Bone marrow (tissue), 2 donors: ENCODE measurements at regions not wholly inside any gene's neighbourhood (a gene's known extent, or its start where the extent isn't known, plus 50 kb on each side); places are given as distances from the start of the nearest gene placed in this dataset.

Experiments
- DNase-seq, 2 donors: peaks; one replicate each; lab custom pipeline; 2025; lab: John Stamatoyannopoulos, UW

DNA sequence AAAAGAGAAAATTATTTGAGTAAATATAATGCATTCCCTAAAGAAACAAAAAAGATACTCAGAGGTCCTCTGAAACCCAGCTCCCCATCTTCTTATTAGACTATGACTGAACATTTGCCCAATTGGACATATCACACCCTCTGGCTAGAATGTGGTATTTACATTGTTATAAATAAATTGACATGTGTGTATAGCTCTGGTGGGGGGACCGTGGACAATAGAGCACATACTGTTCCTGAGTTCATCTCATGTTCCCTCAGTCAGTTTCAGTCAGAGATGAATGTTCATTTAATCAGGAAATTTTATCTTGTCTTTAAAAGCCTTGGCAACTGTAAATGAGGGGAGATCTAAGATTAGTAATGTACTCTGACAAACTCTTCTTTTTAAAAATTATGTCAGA is 459.3 kb upstream of the ADAMTS5 start:
- DNase-seq: no peak

- DNase-seq: no peak
These were observed 458.7 kb upstream of the ADAMTS5 start for GRCh38 chr21:27425574-27425973.

GRCh38 chr21:27425172-27425571 is 458.3 kb upstream of the ADAMTS5 start:
- no peak for DNase-seq

DNA sequence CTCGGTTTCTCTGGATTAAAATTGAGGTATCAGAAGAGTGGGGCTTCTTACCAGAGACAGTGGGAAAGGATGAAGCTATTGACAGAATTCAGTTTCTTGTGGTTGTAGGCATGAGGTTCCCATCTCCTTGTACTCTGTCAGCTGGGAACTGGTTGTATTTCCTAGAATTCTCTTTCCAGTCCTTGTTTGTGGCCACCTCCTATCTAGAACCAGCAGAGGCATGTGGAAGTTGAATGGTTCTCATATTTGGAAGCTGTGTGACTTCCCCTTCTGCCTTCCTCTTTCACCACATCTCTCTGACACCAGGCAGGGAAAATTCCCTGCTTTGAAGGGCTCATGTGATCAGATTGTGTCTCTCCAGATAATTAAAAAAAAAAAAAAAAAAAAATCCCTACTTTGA is 457.7 kb upstream of the ADAMTS5 start:
- DNase-seq: no peak

- no peak for DNase-seq
These were observed 457.2 kb upstream of the ADAMTS5 start for GRCh38 chr21:27423906-27424595.

DNA sequence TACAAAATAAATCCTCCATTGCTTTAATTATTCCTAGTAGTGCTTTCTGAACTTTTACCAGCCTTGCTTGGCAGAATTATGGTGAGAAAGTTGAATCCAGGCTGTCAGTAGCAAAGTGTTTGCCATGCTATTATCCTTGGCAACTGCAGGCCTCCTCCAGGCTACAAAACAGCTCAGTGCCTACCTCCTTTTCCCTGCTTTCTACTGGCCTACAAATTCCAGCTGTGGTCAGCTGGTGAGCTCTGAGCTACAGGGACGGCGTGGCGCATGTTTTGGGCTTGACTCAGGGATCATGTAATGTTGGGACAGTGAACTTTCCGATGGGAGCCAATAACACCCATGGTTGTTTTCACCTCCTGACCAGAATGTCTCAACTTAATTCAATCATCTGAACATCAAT is 456.1 kb upstream of the ADAMTS5 start:
- DNase-seq: no peak

- DNase-seq: no peak
These were observed 455.5 kb upstream of the ADAMTS5 start for GRCh38 chr21:27422435-27422834.

GRCh38 chr21:27421654-27422053 is 454.8 kb upstream of the ADAMTS5 start:
- DNase-seq: no peak

DNA sequence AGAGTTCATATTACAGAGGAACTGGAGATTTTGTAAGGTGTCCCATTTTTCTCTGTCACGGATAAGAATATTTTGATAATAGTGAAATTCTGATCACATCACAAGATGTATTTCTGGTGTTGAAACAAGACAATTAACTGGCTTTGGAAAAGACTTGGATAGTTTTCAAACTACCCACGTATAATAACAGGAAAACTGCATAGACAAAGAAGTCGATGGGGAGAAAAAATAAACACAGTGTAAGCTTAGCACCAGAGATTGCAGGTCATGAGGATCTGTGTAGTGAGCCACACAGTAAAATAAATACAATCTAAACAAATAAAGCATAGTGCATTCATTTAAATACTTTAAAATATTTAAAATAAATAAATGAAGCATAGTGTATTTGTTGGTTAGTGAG is 452.3 kb upstream of the ADAMTS5 start:
- no peak for DNase-seq

DNA sequence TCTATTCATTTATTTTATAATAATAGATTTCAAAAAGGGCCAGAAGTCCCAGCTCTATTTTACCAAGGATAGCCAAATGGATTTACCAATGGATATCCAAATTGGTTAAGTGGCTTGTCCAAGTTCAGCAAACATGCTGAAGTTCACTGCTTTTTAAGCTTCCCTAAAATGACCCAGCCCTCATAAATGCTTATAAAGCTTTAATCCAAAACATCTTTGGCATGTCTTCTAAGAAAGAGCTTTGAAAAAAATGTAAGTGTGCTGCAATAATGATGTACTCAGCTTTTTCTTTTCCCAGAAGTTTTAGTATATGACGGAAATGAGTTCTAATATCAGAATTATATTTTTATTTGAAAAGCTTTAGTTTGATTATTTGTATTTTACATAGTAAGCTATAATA is 451.5 kb upstream of the ADAMTS5 start:
- DNase-seq: no peak

DNA sequence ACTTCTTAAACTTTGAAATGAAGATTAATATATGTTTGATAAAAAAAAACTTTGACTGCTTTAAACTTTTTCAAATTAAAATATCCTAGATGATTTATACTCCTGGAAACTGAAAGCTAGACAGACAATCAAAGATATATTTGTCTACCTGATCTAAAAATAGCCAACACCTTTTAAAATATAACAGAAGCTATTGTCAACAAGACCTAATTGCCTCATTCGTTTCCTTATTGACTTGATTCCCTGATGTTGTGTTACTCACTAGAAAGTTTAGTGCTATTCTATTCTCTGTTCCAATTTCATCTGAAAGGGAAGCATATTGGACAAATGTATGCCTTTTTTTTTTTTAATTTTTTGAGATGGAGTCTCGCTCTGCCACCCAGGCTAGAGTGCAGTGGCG is 445.6 kb upstream of the ADAMTS5 start:
- DNase-seq: no peak

DNA sequence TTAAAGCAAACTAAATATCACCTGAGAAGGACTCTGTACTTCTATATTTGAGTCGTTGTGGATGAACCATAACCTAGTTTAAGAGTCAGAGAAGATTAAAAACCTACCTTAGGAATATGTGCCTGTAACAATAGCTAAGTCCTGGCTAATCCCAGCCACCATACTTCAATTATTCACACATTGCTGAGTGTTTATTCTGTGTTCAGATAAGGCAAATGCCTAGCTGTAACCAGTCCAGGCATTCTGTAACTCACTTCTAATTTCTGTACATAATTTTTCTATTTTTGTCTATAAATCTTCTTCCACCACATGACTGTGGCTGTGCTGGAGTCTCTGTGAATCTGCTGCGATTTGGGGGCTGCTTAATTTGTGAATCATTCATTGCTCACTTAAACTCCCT is 441.9 kb upstream of the ADAMTS5 start:
- DNase-seq: no peak

DNA sequence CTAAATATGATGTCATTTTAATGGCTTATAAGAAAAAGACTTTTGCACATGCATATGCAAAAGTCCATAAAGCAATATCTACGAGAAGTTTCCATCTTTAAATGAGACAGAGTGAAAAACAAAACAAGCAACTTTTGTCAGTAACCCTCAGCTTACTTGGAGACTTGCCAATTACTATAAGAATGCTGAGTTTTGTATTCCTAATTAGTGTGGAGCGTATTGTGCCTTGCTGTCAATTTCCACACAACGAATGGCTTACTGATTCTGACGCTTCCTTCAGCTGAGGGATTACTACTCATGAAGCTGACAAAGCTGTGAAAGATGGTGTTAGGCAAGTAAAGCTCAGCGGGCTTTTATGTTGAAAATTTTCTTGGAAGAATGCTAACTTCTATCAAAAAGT is 440.4 kb upstream of the ADAMTS5 start:
- DNase-seq: no peak

- no peak for DNase-seq
These were observed 439.6 kb upstream of the ADAMTS5 start for GRCh38 chr21:27406300-27407009.

DNA sequence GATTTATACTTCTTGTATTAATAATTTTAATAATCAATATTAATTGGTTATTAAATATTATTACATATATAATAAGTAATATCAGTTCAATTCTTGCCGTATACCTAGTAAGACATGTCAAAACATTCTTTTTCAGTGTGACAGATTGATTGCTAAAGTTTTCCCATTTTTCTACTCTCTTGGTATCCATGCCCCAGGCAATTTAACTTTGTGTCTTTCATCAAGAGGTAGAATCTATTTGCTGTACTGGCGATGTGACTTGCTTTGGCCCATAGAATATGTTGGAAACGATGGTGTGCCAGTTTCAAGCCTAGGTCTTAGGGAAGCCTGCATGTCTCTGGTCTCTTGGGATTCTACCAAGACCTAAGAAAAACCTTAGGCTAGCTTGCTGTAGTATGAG is 436.1 kb upstream of the ADAMTS5 start:
- no peak for DNase-seq

GRCh38 chr21:27400045-27400444 is 433.2 kb upstream of the ADAMTS5 start:
- DNase-seq: no peak

DNA sequence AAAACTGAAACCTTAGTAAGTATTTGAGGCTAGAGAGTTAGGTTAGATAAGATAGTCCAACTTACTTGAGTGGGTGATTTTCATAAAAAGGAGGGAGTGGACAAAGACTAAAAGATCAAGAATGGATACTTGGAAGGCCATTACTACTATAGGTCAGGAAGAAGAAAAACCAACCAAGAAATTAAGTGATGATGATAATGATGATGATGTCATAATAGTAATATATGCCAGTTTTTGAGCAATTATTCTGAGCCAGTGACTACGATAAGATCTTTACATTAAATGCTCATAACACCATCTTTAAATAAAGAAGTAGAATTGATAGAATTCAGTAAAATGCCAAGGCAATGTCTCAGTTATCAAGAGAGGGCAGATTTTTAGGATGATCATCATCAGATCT is 430.7 kb upstream of the ADAMTS5 start:
- DNase-seq: no peak

- DNase-seq: no peak
These were observed 426.8 kb upstream of the ADAMTS5 start for GRCh38 chr21:27393726-27394125.

DNA sequence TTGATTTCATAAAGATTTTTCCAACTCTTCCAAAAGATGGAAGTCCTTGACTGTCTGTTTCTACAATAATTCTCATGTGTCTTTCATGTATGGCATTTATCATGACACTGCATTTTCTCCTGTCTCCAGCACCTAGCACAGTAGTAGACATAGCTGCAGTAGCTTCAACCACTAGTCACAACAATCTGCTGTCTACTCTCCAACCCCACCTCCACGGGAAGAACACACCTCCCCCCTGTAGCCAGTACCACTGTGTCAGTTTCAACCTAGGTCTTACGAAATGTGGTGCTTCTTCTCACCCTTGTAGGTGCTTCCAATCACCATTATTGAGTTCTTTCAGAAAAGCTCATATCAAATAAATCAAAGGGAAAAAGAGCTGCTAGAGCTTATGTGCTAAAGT is 425.1 kb upstream of the ADAMTS5 start:
- DNase-seq: no peak

- DNase-seq: no peak
These were observed 423.5 kb upstream of the ADAMTS5 start for GRCh38 chr21:27390384-27390783.

- DNase-seq: no peak
These were observed 421.9 kb upstream of the ADAMTS5 start for GRCh38 chr21:27388825-27389224.

DNA sequence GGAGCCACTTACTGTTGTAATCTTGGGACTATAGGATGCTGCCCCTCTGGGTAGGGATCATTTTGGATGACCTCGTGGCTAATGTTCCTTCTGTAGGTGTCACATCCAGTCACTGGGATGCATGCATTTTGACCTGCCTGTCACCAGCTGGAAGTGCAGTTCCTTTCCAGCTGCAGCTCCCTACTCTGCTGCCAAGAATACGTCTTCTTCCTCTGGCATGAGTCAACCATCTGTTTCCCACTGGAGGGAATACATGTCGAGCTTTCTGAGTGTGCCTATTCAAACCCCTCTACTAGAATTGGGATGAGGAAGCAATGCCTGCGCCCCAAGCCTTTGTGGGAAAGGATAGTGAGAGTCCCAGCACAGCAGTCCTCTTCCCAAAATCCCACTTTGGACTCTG is 415.5 kb upstream of the ADAMTS5 start:
- DNase-seq: no peak

DNA sequence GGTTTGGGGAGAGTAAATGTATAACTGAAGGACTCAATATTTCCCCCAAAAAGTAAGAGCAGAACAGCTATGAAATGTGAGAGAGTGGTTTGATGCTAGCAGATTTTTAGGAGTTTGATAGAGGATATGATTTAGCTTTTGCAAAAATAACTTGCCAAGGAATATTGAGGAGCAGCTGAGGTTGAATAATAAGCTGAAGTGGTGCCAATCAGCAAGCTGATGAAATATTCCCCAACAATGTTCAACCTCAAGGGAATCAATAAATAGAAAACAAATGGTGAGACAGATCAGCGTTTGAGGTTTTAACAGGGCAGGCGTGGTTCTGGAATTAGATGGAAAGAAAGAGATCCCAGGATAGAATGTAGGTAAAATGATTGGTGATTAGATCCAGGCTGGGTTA is 413.4 kb upstream of the ADAMTS5 start:
- no peak for DNase-seq

GRCh38 chr21:27379354-27379753 is 412.5 kb upstream of the ADAMTS5 start:
- no peak for DNase-seq
